PC-9 (cell line): ENCODE measurements at regions not wholly inside any gene's neighbourhood (a gene's known extent, or its start where the extent isn't known, plus 50 kb on each side); places are given as distances from the start of the nearest gene placed in this dataset.

Experiments
- EZH2 ChIP-seq: fragments of 200-600 bp; sonication (generic); IDR thresholded peaks from 2 replicates; pipeline ENCODE4 v1.8.0; 2017; ENCODE audit warnings: antibody characterized with exemption, low read depth
- TF ChIP-seq, protein P1 (sequence below): fragments of 200-600 bp; sonication (generic); conservative IDR thresholded peaks from 2 replicates; pipeline ENCODE4 v1.6.1; 2017; ENCODE audit warnings: mixed run types, antibody characterized with exemption, mild to moderate bottlenecking, moderate library complexity

DNA sequence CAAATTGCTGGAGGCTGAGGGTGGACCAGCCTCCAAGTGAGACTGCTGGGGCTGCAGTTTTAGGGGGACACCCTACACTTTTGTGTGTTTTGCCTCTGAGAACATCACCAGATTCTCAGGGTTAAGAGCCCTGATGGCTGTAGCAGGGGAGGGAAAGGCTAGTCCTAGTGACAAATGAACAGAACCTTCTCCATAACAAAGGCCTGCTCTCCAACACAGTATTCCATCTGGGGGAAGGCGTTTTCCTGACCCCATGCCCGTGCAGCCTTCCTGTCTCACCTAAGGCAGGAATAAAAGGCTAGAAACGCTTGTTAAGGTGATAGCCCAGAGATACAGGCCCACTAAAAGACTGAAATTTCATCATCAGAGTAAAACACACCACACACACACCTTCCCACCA is 50.2 kb upstream of the NSMCE3 start:
- TF ChIP-seq, protein P1, sequence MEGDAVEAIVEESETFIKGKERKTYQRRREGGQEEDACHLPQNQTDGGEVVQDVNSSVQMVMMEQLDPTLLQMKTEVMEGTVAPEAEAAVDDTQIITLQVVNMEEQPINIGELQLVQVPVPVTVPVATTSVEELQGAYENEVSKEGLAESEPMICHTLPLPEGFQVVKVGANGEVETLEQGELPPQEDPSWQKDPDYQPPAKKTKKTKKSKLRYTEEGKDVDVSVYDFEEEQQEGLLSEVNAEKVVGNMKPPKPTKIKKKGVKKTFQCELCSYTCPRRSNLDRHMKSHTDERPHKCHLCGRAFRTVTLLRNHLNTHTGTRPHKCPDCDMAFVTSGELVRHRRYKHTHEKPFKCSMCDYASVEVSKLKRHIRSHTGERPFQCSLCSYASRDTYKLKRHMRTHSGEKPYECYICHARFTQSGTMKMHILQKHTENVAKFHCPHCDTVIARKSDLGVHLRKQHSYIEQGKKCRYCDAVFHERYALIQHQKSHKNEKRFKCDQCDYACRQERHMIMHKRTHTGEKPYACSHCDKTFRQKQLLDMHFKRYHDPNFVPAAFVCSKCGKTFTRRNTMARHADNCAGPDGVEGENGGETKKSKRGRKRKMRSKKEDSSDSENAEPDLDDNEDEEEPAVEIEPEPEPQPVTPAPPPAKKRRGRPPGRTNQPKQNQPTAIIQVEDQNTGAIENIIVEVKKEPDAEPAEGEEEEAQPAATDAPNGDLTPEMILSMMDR = no peak
- TF ChIP-seq EZH2 = no peak
